Gastrocnemius medialis (tissue), 4 donors: ENCODE measurements at regions not wholly inside any gene's neighbourhood (a gene's known extent, or its start where the extent isn't known, plus 50 kb on each side); places are given as distances from the start of the nearest gene placed in this dataset.

Experiments
- CTCF ChIP-seq, 5 experiments: fragments of 450-650 bp in 3 of 5; fragments of 200-600 bp in 2 of 5; sonication (generic) in 2 of 5; IDR thresholded peaks in 4 of 5; conservative IDR thresholded peaks in 1 of 5; 1 replicate in 4 of 5; 2 replicates in 1 of 5; pipeline ENCODE4 v1.5.1; 2016 to 2019; ENCODE audit warnings: antibody characterized with exemption in 5 of 5, mild to moderate bottlenecking in 3 of 5, moderate library complexity in 3 of 5
- POLR2A ChIP-seq, 2 donors: fragments of 450-650 bp; IDR thresholded peaks; one replicate each; pipeline ENCODE4 v1.6.1; 2017; ENCODE audit warnings: antibody characterized with exemption in 2 of 2, mild to moderate bottlenecking in 2 of 2, moderate library complexity in 2 of 2

GRCh38 chr2:143928613-143929012 lies 591.3 kb downstream of the ZEB2 start:
- TF ChIP-seq CTCF (IDR thresholded peaks at IDR 0.05 in 4 of 5, conservative IDR thresholded peaks at IDR 0.05 in 1 of 5) (no peak), POLR2A (IDR thresholded peaks at IDR 0.05) (no peak)
